ENCODE measurements at regions not wholly inside any gene's neighbourhood (a gene's known extent, or its start where the extent isn't known, plus 50 kb on each side); places are given as distances from the start of the nearest gene placed in this dataset.
"Not testable (repeated sequence)": the region's sequence is repeated elsewhere in the genome, so short reads cannot be mapped to it uniquely, and the experiment has no call there.

DNA sequence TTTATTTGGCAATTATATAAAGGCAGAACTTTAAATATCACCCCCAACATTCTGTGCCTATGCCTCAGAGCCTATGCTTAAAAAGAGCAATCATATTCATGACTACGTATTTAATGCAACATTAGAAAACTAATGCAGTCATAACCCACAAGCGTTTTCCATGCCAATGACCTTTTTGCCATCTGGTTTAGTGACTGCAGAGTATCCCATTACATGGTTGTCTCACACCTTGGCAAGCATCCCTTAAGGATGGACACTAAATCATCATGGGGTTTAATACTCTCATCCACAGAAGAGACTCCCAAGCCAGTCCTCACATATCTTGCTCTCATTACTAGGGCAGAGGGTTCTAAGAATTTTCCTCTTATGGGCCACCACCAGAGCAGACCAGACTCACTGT is 188.2 kb upstream of the PLGLB2 start:
- not testable (repeated sequence) for DNase-seq

DNA sequence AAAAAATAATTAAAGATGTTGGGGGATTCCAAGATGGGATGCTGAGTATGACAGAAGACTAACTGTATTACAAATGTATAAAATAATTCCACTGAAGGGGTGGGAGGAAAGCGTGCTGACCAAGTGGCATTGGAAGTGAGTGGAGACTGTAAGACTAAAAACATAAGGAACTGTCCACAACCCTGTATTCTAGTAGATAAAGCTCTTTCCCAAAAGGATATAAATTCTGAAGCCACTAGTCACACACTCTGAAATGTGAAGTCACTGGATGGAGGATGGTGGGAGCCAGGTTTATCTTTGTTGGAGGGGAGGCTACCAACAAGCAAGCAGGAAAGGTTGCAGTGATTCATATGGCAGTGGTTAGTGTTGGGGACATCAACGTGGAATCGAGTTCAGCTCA is 182.8 kb upstream of the PLGLB2 start:
- DNase-seq = not testable (repeated sequence)

DNA sequence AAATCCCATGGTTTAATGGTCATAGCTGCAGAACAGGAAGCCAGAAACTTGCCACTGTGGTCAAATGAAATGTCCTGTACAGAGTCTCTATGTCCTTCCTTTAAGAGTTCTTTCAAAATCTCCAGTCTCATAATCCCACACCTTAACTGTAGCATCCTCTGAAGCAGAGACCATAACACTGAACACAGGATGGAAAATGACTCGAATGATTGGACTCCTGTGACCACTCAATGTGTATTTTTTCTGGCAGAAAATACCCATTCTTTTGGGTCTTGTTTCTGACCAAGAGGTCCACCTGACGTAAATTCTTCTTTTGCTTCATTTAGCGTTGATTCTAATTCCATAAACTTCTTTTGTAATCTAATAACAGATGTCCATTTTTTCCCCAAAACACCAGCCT is 181.4 kb upstream of the PLGLB2 start:
- DNase-seq = not testable (repeated sequence)

DNA sequence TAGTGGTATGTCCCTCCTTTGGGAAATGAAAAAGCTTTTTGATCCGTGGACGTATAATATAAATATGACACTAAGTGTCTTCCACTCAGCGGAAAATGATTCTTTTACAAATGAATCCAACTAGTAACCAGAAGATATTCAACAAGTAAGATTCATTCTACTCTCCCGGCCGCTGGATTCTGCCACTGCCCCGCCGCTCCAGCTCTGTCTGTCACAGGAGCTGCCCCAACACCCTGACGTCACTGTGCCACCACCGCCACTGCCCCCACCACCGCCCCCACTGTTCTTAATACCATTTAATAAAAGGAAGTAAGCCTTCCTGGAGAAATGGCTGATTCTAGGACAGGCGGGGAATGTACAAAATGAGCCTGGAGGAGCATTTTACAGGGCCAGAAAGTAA is 180.8 kb upstream of the PLGLB2 start:
- not testable (repeated sequence) for DNase-seq

DNA sequence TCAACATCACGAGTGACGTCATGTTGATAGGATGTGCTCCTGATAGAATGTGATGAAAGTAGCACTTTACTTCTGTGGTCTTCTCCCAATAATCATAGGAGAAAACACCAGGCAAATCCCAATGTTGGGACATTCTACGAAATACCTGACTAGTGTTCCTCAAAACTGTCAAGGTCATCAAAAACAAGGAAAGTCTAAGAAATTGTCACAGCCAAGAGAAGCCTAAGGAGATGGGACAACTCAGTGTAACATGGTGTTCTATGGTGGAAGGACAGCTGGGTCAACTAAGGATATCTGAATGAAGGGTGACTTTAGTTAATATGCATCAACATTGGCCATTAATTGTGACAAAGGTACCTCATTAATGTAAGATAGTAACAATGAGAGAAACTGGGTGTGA is 180.0 kb upstream of the PLGLB2 start:
- not testable (repeated sequence) for DNase-seq

DNA sequence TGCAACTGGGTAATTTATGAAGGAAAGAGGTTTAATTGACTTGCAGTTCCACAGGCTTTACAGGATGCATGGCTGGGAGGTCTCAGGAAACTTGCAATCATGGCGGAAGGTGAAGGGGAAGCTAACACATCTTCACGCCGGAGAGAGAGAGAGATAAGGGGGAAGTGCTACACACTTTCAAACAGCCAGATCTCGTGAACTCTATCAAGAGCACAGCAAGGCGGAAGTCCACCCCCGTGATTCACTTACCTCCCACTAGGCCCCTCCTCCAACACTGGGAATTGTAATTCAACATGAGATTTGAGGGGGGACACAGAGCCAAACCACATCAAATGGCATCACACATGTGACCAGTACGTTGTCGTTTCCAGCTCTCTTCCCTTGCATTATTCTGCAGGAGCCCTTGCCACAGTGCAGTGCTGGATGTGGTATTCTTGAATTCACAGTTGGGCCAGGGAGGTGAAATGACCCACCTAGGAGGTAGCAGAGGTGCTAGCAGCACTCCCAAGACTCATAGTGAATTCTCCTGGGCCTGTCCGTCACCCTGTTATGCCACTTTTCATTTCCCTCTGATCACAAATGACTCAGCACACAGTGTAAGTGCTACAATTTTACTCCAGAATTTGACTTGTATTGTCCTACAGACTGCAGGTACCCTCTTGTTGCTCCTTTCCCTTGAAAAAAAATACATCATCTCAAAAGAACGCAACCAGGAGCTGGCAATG is 179.2 kb upstream of the PLGLB2 start:
- not testable (repeated sequence) for DNase-seq

DNA sequence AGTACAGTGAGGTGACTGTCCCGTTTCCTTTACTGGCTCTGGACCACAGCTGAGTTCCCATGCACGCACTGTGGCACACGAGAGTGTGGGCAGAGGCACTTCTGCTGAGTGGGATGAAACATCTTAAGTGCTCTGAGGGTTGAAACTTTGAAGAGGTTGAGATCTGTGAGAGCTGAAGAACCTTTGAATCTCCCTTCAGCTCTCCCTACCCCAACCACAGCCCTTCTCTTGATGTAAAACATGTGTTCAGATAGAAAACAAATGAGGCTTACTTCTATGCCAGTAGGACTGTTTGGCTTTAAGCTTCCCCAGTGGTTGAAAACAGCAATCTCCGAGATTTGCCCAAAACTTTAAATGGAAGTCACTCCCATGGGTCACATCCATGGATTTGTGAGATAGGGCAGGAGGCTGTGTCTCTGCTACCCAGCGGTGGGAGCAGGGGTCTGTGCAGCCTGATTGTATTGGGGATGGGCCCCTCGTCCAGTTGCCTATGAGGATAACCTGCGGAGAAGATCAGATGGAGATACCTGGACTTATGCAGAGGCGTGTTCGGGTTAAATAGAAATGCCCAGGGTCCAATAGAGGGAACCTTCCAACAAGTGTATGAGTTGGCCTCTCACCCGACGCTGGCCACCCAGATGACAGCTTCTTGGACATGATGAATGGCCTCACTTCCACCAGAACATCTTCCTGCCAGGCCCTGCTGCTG is 178.0 kb upstream of the PLGLB2 start:
- not testable (repeated sequence) for DNase-seq

DNA sequence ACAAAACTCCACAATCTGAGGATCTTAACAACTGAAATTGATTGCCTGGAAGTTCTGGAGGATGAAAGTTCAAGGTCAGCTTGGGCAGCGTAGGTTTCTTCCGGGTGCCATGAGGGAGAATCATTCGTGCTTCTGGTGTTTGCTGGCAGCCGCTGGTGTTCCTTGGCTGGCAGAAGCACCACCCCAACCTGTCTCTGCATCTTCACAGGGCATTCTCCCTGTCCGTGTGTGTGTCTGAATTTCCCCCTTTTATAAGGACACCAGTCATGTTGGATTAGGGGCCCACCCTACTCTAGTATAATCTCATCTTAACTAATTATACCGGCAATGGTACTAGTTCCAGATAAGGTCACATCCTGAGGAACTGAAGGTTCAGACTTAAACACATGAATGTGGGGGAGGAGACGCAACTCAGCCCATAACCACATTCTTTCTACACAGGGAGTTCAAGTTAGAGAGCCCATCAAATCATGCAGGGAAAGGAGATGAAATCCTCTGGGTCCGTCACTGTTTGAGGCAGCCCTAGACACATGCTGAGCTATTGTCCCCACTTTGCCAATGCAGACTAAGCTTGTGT is 175.9 kb upstream of the PLGLB2 start:
- DNase-seq = not testable (repeated sequence)

DNA sequence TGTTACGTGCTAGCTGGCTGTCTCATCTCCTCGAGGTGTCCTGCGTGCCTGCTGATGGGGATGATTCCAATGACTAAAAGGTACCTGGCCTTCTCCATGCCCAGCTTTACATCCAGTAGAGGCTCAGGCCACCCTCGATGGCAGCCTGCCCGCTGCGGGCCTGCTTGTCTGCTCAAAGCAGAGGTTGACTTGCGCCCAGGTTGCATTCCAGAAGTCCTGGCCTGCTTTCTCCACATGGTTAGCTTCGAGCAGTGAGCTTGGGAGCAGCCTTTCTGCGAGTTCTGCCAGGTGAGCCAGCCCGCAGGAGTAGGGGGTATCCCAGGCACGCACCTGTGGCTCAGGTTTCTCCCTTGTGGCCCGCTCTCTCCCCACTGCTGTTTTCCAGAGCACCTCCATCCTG is 175.0 kb upstream of the PLGLB2 start:
- DNase-seq = not testable (repeated sequence)

DNA sequence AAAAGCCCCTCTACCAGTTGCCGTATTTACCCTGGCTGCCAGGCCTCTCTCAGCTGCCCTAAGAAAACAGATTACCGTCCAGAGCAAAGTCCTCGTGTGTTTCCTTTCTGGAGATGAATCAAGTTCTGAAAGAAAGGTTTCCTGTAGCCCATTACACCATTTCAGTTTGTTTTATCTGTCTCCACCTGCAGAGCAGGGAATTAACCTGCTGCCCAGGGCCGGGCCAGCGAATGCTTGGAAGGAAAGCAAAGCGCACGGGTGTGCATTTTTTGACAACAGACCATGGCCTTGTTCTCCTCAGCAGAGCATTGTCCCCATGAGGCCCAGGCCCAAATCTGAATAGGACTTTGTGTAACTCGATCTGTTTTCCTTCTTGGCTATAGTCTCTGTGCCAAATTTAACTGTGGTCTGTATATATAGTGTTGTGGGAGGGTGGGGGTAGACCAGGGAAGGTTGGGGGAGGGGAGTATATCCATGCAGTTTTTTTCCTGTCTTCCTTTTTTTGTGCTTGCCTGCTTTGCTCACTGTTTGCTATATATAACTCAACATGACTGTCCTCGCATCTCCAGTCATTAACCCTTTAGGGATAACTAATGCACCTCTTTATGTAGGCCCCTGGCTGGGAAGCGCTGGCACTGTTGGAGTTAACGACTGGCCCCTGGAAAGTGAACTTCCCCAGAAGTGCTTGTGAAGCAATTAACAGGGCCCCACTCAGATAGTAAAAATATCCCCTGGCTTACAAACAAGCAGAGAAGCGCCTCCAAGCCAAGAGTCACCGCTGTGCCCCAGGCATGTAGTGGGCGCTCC is 174.3 kb upstream of the PLGLB2 start:
- DNase-seq = not testable (repeated sequence)

DNA sequence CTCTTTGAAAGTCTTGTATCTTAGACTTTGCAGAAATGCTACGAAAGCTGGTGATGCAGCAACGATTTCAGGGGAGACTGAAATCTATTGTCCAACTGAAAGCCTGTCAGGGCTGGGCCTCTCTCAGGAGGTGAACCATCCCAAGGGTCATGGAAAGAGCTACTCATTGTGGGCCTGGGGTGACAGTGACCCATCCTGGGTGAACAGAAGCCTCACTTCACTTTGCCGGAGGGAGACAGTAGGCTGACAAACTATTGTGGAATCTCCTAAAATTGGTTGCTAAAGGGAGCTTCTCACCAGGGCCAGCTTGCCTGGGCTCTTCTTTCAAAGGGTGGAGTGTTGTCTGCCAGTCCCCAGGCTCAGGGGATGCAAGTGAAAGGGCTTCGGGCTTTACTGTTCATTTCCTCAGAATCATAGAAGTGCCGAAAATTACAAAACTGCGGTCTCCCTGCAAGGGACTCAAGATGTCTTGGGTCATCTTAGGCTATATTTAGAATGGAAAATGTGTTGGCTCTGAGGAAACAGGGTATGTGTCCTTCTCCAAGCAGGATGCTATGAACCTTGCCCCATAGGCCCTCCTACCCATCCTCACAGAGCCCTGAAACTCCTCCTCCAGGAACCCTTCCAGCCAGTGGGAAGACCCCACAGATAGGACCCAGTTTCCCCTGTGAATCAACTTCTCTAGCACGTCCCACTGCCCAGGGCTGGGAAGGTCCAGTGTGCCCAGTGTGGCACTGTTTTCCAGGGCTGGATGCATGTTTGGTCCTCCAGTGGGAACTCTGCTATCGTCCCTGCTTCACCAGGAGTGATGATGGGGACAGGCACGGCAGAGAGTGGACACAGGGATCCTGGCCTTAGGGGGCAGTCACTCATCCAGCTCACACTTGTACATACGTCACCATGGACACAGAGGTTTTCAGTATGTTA is 173.4 kb upstream of the PLGLB2 start:
- not testable (repeated sequence) for DNase-seq

DNA sequence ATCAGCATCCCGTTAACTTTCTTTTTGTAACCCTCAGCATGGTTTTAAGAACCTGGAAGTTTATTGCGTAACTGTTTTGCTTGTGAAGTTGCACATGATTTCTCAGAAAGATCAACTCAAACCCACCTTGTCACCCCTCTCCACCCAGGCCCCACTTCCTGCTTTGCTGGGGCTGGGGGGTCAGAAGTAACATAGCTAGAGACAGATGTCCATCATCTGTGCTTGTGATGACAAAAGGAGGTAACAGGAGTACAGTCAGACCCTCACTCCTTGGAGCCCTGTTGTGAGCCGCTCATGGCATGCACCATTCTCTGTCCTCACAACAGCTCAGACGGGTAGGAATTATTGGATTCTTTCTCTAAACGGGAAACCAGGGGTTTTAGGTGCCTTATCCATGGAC is 172.7 kb upstream of the PLGLB2 start:
- not testable (repeated sequence) for DNase-seq

DNA sequence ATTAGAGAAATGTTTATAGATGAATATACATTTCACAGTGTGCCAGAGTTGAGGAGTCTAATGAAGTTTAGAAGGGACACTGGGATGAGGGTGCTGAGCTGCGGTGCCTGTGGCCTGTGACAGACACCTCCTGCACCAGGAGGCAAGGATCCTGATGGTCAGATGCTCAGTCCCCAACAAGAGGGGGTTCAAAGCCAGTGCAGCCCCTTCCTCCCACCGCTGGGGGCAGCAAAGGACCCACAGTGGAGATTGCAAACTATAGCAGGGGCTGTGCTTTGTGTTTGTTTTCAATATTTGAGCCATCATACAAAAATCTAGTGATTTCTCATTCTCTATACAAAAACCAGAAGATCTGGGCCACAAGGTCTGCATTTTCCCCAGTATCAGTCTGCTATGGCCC is 170.5 kb upstream of the PLGLB2 start:
- DNase-seq = not testable (repeated sequence)

DNA sequence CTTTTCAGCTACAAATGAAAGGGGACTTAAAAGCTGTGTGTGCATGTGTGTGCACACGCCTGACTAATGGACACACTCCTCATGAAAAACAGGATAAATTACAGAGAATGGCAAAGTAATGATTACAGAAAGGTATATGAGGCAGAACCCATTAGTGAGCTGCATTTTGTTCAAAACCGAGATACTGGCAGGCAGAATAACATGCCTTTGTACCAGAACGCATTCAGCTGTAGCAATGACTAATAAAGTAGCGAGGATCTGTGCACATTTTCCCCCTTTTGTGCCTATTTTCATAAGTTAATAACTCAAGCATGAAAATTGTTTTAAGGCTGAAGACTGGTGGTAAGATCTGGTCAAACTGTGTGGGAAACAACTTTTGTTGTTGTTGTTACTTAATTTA is 165.7 kb upstream of the PLGLB2 start:
- not testable (repeated sequence) for DNase-seq

DNA sequence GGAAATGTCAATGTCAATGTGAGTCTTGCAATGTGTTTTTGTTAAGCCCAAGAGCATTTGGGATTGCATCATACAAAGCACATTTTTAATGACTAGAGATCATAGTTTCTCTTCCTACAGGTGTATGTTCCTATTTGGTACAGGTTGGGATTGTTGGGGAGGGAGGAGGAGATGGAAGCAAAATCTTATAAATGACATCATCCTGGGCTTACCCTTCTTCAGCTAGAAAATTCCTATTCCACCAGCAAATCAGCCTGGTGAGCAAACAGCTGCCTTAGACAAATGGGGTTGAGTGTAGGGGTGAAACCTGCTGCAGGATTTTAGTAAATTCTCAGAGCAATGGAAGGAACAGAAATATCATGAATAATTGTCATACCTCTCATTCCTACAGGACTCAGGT is 165.3 kb upstream of the PLGLB2 start:
- DNase-seq = not testable (repeated sequence)

DNA sequence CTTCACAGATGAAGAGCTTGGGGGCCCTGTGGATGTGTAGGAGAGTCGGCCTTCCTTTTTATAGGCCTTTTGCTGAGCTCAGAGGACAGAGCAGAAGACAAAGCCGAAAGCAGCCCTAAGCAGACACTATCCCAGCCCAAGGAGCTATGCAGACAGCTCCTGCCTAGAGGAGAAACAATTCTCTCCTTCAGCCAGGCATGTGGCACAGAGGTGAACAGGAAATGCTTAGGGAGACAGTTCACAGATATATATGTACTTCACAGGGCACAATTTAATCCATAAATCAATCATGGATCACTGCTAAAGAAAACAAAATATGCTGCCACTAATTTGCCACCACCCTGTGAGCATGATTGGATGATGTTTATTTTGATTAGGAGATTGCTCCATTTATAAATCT is 164.5 kb upstream of the PLGLB2 start:
- not testable (repeated sequence) for DNase-seq

DNA sequence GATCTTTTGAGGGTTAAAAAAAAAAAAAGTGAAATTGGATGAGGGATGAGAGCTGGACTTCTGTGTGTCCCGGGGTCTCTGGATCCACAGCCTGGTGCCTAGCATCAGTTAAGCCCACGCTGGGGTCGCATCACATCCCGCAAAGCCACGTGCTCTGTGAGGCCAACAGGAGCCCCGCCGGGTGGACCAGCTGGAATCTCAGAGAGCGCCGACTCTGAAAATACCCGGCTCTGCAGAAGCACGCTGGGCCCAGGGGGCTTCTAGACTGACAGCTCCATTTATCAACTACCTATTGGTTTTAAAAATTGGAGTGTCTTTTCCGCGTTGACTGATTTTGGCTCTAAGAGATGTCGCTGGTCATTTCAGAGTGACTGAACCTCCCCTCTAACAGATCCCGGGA is 164.1 kb upstream of the PLGLB2 start:
- DNase-seq = not testable (repeated sequence)

DNA sequence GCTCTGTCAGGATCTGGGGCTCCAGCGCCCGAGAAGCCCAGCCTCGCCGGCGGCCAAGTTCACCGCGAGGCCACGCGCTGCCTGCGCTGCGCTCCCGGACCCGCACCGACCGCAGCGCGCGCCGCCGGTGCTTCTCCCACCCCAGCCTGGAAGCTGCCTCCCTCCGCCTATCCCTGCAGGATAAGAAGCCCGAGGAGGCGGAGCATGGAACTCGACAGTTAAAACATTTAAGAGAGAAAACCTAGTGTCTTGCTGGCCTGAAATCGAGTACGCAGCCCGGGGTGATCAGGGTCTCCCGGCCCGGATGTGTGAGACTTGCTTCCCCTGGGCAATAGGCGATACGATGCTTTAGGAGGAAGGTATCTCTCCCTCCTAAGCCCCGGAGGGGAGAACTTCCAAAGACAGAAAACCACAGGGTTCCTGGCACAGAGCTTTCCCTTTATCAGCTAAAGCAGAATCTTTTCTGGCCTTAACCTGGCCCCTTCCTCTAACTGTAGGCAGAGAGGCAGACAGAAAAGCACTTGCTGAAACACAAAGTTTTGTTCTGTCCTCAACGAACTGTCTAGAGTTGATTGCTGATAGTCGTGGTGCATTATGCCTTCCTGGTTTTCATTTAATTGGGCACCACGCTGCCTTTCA is 163.5 kb upstream of the PLGLB2 start:
- DNase-seq = not testable (repeated sequence)

DNA sequence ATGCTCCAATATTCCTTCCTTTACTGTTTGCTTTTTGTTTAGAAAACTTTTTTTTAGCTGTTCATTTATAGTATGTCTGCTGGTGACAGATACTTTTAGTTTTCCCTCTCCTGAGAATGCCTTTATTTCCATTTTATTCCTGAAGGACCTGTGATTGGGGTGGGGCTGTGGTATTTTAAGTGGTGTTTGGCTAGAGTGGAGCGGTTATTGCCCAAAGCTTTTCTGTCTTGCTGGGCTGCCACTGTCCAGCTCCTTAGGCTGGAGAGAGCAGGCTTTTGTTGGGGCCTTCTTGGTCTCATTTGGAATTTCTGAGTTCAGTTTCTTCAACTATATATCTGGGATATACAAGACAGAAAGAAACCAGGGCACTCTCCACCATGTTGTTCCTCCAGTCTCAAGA is 160.0 kb upstream of the PLGLB2 start:
- not testable (repeated sequence) for DNase-seq

DNA sequence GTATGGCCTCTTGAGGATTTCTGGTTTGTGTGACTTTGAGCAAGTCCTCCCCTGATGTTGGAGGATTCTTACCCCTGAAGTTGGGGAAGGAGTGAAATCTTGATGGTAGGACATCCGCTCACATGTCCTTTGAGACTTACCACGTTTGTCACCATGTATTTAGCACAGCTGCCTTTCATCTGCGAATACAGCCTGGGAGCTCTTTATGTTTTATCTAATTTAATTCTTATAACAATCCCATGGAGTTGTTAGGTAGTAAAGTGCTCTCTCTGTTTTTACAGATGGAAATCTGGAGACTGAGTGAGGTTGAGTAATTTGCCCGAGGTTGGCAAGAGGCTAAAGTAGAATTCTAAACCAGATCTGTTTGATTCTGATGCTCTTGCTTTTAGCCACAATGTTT is 154.9 kb upstream of the PLGLB2 start:
- DNase-seq = not testable (repeated sequence)

All from activated T-cell treated with anti-CD3 and anti-CD28 coated beads, Interleukin-2, amount 50 U/mL, for 1 hour (primary cell).